ENCODE measurements at regions not wholly inside any gene's neighbourhood (a gene's known extent, or its start where the extent isn't known, plus 50 kb on each side); places are given as distances from the start of the nearest gene placed in this dataset.

DNA sequence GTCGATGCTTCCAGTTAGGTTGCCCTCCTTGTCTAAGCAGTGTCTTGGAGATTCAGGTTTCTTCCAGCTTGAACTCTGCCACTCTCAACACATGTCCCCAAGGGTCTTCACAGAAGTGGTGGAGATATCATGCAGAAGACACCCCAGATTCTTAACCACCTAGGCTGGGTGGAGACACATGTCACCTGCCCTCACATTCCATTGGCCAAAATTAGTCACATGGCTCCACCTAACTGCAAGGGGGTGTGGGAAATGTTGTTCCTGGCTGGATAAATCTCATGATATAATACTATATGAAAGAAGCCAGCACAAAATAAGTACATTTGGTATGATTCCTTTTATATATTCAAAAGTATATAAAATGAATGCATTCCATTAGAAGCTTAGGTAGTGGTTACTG lies 52.9 kb upstream of the SNRPB2 start:
- Histone ChIP-seq H2AFZ (ENCODE audit: control insufficient read depth, low read depth, low read length) (no peak overlapping the region), H3K4me2 (ENCODE audit: control insufficient read depth, insufficient read depth) (no peak overlapping the region), H3K79me2 (ENCODE audit: control insufficient read depth, insufficient read depth, low read length) (no peaks in the 10 kb centered on the region), H3K9me3 (replicated peaks; ENCODE audit: control insufficient read depth, insufficient read depth, low read length) (no peaks in the 10 kb centered on the region), H3K27ac (ENCODE audit: control insufficient read depth, insufficient read depth) (no peak overlapping the region), H3K9ac (ENCODE audit: control insufficient read depth, insufficient read depth, low read length) (no peak overlapping the region), H4K20me1 (ENCODE audit: control insufficient read depth, insufficient read depth) (no peaks in the 10 kb centered on the region), H3K36me3 (ENCODE audit: control insufficient read depth in 2 of 2, insufficient read depth in 2 of 2, low read length in 1 of 2) (no peaks in the 10 kb centered on the region), H3K4me3 (no peak overlapping the region), H3K4me1 (ENCODE audit: control insufficient read depth, insufficient read depth, low read length) (no peaks in the 10 kb centered on the region), H3K27me3 (replicated peaks in 1 of 2; ENCODE audit: control insufficient read depth in 2 of 2, insufficient read depth in 2 of 2, low read length in 1 of 2) (no peaks in the 10 kb centered on the region)
- RAD21 ChIA-PET (ENCODE audit: unreplicated experiment): no interaction called here
- intact Hi-C loops (cut with micrococcal nuclease; ENCODE audit: unreplicated experiment): no loop called here
- no TSS peak for BruUV-seq (replicated peaks)
- ATAC-seq (no peak), FAIRE-seq (no peak), DNase-seq (ENCODE audit: low read depth, low spot score) (no peak)
- no peak for TF ChIP-seq SREBF2 (IDR thresholded peaks at IDR 0.05; ENCODE audit: low read length)
- peak; percentile 60; the same call in 1 of the 2 replicates for TF ChIP-seq NFYB (IDR thresholded peaks at IDR 0.05; ENCODE audit: insufficient read depth, low read depth, low read length)
- POLR2A ChIA-PET: no interaction called here
- SMC1A ChIA-PET (ENCODE audit: uncharacterized antibody, unreplicated experiment): interaction anchor here (0.9 kb wide), 1 partner anchor 9 kb away, joined by 3 read pairs; no protein-coding TSS in a partner anchor
- CTCF ChIA-PET: no interaction called here
- 0% methylated on average over 1 of the region's 1 CpG for WGBS (ENCODE audit: insufficient coverage, insufficient replicate concordance, low lambda C conversion rate, missing lambda C conversion rate)
- in situ Hi-C loops (cut with MboI): no loop called here

DNA sequence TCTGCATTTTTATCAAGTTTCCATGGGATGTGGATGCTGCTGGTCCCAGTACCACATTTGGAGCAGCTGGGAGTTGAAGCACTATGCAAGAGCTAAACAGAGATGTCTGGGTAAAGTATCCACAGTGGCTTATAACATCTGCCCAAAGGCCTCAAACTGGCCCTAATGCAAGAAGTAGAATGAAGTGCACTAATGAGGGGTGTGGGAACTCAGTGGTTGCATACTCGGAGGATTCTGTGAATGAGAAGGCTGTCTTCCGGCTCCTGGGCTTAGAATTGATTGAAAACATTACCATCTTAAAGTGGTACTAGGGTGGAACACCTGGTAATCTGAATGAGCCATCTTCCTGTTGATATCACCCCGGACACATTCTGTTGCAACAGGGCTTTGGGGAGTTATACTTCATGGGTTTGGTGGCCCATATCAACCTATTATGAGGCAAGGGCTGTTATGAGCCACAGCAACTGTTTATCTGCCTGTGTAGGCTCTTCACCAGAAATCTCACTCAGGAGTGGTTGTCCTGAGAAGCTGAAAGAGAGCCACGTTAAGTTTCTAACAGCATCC lies 54.7 kb upstream of the SNRPB2 start:
- ChIA-PET CTCF (interaction anchor here (1.4 kb wide), 1 partner anchor 12 kb away, joined by 3 read pairs; no protein-coding TSS in a partner anchor), POLR2A (interaction anchor here (1.2 kb wide), 1 partner anchor 11 kb away, joined by 3 read pairs; no protein-coding TSS in a partner anchor), RAD21 (ENCODE audit: unreplicated experiment) (no interaction called here), SMC1A (ENCODE audit: uncharacterized antibody, unreplicated experiment) (no interaction called here)
- Histone ChIP-seq H2AFZ (ENCODE audit: control insufficient read depth, low read depth, low read length) (no peak overlapping the region), H3K79me2 (ENCODE audit: control insufficient read depth, insufficient read depth, low read length) (no peaks in the 10 kb centered on the region), H3K4me2 (ENCODE audit: control insufficient read depth, insufficient read depth) (no peak overlapping the region), H3K36me3 (ENCODE audit: control insufficient read depth in 2 of 2, insufficient read depth in 2 of 2, low read length in 1 of 2) (no peaks in the 10 kb centered on the region), H3K27me3 (replicated peaks in 1 of 2; ENCODE audit: control insufficient read depth in 2 of 2, insufficient read depth in 2 of 2, low read length in 1 of 2) (no peaks in the 10 kb centered on the region), H3K4me1 (ENCODE audit: control insufficient read depth, insufficient read depth, low read length) (no peaks in the 10 kb centered on the region), H3K9me3 (replicated peaks; ENCODE audit: control insufficient read depth, insufficient read depth, low read length) (no peaks in the 10 kb centered on the region), H3K4me3 (no peak overlapping the region), H3K9ac (ENCODE audit: control insufficient read depth, insufficient read depth, low read length) (no peak overlapping the region), H4K20me1 (ENCODE audit: control insufficient read depth, insufficient read depth) (no peaks in the 10 kb centered on the region), H3K27ac (ENCODE audit: control insufficient read depth, insufficient read depth) (no peak overlapping the region)
- TF ChIP-seq IKZF1 (conservative IDR thresholded peaks at IDR 0.05): no peak
- FAIRE-seq: no peak
- no peak for ATAC-seq
- BruUV-seq (replicated peaks): no TSS peak
- no peak for DNase-seq (ENCODE audit: low read depth, low spot score)
- WGBS (ENCODE audit: insufficient coverage, insufficient replicate concordance, low lambda C conversion rate, missing lambda C conversion rate): 9% methylated on average over 4 of the region's 4 CpGs
- in situ Hi-C loops (cut with MboI): no loop called here
- intact Hi-C loops (cut with micrococcal nuclease; ENCODE audit: unreplicated experiment): no loop called here
